ENCODE measurements at regions not wholly inside any gene's neighbourhood (a gene's known extent, or its start where the extent isn't known, plus 50 kb on each side); places are given as distances from the start of the nearest gene placed in this dataset.

GRCh38 chr16:86929057-86929871 is 350.9 kb downstream of the FOXL1 start:
- no peak for TF ChIP-seq CTCF (conservative IDR thresholded peaks at IDR 0.05; ENCODE audit: low read length)
- TF ChIP-seq EZH2phosphoT487 (IDR thresholded peaks at IDR 0.05; ENCODE audit: borderline replicate concordance, low read depth, low read length), result no peak

Measured in OCI-LY7 (cell line).